ELR (cell line): ENCODE measurements at regions not wholly inside any gene's neighbourhood (a gene's known extent, or its start where the extent isn't known, plus 50 kb on each side); places are given as distances from the start of the nearest gene placed in this dataset.
"Not testable (repeated sequence)": the region's sequence is repeated elsewhere in the genome, so short reads cannot be mapped to it uniquely, and the experiment has no call there.

ENCODE experiments used
- DNase-seq: peaks from one replicate; pipeline ENCODE4 v3.0.0-alpha.2; 2015; ENCODE audit warnings: low read depth

DNA sequence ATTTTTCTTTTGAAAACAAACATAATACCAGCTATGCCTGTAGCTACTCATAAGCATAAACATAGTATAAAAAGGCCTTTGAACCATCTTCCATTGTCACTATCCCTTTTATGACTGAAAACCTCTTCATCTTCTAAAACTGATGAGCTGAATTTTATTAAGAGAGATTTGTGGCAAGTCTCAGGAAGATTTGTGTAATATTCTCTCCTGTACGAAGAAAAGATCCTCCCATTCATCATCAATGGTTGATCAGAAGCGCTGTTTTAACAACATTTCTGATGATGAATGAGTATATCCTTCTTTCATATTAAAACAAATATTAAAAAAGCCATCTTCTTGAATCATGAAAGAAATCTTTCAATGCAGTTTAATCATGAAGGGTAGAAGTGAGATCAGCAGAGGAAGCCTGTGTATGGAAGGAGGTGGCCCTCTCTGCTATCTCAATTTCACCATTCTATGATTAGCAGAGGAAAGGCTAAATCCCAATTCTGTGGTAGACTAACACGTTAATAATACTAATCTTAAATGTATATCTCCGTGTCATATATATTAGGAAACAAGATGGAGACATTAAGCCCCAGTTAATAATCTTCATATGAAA is 430.2 kb downstream of the FRK start:
- DNase-seq, result no peak

DNA sequence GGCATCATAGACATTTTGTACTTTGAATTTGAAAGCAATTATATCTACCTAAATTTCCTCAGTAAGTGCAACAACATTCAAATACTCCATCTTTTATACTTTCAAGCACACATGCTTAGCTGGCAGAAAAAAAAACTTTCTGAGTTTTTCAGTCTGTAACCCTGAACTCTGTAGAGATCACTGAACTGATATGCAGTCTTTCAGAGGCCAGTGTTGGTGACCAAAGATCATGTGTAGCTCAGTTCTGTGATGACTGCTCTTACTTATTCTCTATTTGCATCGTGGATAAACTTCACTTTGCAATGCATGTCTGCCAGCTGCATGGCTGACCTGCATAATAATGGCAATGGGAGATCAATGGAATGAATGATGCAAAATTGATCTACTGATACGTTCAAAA is 431.3 kb downstream of the FRK start:
- DNase-seq, result no peak

GRCh38 chr6:115618256-115618655 is 442.4 kb downstream of the FRK start:
- no peak for DNase-seq

GRCh38 chr6:115617031-115617430 is 443.7 kb downstream of the FRK start:
- DNase-seq, result peak; percentile 2

DNA sequence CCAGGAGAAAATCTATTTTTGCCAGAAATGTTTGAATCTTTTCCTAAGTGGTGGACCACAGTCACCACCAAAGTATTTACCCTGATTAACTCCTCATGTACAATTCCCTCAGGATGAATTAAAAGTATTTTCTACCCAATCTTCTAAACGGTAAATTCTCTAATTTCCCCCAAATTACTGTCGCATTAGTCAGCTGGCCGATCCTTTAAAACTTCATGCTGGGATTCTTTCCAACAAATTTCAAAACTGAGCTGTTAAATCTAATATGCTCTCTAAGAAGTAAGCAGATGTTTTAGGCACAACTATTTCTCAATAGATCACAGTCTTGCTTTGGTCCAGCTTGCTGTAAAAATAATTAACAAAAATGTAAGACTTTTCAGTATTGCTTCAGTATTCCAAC is 447.2 kb downstream of the FRK start:
- peak; percentile 70 for DNase-seq

GRCh38 chr6:115612796-115613479 is 447.8 kb downstream of the FRK start:
- no peak for DNase-seq

DNA sequence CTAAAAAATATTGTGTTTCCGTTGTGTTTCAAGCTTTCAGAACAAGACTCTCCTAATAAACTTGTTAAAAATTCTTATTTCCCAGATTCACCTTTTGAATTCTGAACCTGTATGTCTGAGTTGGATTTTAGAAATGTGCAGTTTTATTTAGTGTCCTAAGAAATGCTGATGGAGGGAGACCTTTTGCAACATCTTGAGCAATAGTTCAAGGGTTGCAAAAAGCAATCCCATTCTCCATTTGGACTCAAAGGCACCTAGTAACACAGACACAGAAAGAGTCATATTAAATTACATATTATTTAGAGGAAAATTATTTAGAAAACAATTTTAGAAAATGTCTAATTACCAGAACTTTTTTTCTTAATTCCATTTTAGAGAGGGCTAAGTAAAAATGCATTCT is 448.5 kb downstream of the FRK start:
- DNase-seq, result no peak

- DNase-seq, result no peak
Observed at GRCh38 chr6:115610696-115611095, 450.0 kb downstream of the FRK start.

DNA sequence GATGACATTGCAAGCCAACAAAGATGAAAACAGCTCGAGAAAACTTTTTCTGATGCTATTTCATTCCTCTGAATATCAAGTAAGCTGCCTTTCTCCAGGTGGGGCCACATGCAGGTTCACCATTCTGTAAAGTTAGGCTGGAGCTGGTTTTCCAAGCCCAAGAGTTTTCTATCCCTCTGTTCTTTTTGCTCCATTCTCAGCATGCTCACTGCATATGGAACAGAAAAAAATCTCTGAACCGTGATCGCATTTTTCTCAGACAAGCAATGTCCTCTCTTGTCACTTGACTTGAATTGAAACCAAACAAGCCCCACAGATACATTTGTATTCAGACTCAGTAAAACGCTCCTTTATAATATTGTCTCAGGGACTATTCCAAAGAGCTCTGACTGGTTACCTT is 451.6 kb downstream of the FRK start:
- no peak for DNase-seq

- no peak for DNase-seq
Observed at GRCh38 chr6:115602466-115602865, 458.2 kb downstream of the FRK start.

- no peak for DNase-seq
Observed at GRCh38 chr6:115601509-115601908, 459.2 kb downstream of the FRK start.

- no peak for DNase-seq
Observed at GRCh38 chr6:115601064-115601463, 459.6 kb downstream of the FRK start.

GRCh38 chr6:115594891-115595290 is 465.8 kb downstream of the FRK start:
- no peak for DNase-seq

DNA sequence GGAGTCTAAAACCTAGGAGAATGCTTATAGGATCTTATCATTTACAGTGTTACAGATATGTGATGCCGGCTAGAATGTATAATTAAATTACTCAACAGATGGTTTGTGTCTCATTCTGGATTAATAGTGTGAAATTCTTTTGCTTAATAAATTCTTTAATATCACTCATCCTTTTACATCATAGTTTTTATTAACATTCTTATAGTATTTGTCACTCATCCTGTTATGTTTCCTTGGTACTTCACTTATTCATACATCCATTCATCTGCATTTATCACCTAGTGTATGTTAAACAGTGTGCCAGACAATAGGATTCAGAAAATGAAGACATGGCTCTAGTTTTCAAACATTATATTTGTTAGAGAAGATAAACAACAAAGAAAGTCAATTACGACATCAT is 468.7 kb downstream of the FRK start:
- peak; percentile 6 for DNase-seq

- not testable (repeated sequence) for DNase-seq
Observed at GRCh38 chr6:115589072-115589471, 471.6 kb downstream of the FRK start.

GRCh38 chr6:115583290-115583689 is 477.4 kb downstream of the FRK start:
- no peak for DNase-seq

DNA sequence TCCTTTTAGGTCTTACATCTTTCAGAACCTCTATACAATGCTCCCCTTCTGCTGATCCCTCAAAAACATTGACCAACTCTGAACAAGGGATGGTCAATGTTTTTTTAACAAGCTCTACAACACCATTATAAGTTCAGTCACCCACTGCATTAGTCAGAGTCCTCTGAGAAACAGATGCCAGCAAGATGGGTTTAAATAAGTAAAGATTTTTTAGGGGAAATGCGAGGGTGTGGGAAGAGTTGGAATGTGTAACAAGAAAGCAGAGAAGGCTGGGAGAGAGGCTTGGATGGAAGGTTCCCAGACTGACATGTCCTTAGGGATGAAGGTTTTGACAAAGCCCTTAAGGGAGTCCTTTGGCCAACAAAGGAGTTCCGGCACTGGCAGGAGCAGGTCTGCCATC is 478.3 kb downstream of the FRK start:
- no peak for DNase-seq

DNA sequence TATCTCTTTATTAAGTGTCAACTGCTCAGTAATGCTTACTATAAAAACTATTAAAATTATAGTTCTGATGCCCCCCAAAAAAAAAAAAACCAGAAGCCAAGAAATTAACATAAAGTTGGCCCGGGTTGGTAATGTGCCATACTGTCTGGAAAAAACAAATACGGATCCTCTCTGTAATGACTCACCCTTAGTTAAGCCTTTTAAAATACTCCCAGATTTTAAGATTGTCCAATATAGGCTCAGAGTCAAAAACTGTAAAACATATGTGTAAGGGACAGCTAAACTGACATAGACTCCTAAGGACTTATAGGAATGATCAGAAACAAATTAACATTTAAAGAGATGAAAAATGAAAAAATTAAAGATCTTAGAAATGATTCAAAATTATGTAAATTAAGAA is 481.1 kb downstream of the FRK start:
- DNase-seq, result not testable (repeated sequence)

DNA sequence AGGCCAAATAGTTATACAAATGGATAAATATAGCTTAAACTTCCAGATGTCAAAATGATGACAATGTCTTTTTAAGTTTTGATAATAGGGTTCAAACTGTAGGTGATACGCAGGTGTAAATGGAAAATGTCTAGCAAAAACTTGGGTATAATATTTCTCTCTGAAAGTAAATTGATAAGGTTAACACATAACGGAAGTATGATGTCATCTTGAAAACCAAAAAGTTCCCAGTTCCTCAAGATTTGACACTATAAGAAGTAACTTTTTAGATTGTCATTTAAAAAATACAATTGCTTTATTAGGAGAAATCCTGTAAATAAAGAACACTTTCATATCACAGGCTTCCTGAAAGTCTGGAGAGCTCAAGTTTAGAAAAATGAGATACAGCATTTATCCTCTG is 483.4 kb downstream of the FRK start:
- no peak for DNase-seq

DNA sequence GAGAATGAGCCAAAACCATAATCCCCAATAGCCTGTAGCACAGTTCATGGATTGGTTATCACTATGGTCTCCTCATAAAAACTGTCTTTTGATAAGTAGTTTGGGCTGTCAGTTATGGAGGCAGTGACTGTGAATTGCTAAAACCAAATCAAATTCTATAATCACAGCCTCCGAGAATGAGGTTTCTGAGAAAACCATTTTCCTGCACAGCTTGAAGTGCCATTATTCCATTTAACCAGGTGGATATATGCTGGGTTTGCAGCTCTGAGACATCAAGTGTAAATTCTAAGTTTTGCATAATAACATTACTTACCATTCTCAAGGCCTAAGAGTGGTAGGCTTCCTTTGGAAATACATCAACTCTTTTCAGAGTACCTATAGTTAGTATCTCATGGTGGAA is 485.4 kb downstream of the FRK start:
- no peak for DNase-seq

DNA sequence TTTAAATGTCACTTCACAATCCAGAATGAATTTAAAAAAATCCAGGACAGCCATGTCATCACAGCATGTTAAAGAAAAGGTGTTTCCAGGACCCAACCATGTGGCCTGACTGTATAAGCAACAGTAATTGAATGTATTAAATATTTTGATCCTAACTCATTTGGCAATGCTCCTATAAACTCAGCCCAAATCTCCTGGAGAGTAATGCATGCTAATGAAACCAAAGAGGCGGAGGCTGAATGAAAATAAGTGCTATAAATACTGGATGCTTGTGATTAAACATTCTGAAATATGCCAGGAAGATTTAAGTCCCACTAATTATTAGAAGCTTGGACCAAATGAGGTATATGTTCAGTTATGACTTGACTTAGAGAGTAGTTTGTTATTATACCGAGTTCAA is 486.8 kb downstream of the FRK start:
- no peak for DNase-seq

- no peak for DNase-seq
Observed at GRCh38 chr6:115570331-115570730, 490.4 kb downstream of the FRK start.

GRCh38 chr6:115554060-115554459 is 506.6 kb downstream of the FRK start:
- DNase-seq, result no peak

DNA sequence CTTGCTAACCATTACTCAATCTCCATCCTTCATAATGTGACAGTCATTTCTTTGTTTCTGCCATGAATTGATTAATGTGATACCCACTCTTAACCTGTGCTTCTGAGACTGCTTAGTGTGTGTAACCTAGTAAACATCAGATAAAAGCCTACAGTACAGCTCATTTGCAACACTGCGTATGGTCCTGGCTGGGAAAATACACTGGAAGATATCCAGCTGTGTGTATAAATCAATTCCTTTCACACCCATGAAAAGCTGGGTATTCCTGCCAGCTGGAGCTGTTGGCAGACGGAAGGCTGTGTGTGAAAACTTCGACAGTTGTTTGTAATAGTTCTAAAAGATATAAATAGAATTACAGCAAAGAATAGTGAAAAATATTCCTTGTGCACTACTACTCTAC is 509.2 kb downstream of the FRK start:
- no peak for DNase-seq
